NCI-H345 treated with DMSO at 0.1 percent for 48 hours (cell line): ENCODE measurements at regions not wholly inside any gene's neighbourhood (a gene's known extent, or its start where the extent isn't known, plus 50 kb on each side); places are given as distances from the start of the nearest gene placed in this dataset.
A peak's percentile ranks its signal among the peaks of the same experiment; 100 is the strongest.
"Not testable (repeated sequence)": the region's sequence is repeated elsewhere in the genome, so short reads cannot be mapped to it uniquely, and the experiment has no call there.

Experiments
- DNase-seq: peaks from one replicate; lab custom pipeline; 2025; ENCODE audit not compliant: unreplicated experiment; lab: John Stamatoyannopoulos, UW

GRCh38 chr12:9340422-9341259 lies 132.4 kb upstream of the PZP start:
- no peak for DNase-seq

DNA sequence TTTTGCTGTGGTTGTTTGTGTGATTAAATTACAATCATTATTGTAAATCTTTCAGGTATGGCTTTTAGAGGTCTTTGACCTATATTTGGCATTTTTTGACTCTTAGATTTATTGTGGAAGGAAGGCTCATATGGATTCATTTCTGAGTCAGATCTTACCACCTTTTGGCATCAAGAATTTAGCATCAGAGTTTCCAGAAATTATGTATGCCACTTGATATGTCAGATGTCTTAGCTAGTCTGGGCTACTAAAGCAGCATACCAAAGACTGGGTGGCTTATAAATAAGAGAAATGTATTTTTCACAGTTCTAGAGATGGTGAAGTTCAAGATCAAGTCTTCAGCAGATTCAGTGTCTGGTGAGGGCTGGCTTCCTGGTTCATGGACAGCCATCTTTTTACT lies 129.5 kb upstream of the PZP start:
- DNase-seq, result no peak

GRCh38 chr12:9336375-9337011 lies 128.3 kb upstream of the PZP start:
- DNase-seq, result not testable (repeated sequence)

DNA sequence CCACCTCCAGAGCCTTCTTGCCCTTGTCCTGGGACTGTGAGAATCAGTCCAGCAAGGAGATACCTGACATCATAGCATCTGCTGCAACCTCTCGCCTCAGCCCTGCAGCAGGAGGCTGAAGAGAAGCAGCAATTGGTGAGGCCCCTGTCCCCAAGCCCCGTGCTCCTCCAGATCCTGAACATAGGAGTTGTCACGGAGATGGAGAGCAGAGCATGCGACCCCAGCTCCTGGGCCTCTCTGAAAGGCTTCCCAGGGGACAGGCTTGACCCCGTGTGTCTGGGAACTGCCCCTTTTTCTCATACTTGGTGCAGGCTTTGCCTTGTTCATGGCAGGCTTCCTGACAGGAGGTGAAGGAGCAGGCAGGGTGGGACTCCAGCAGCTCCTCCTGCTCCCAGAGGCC lies 127.7 kb upstream of the PZP start:
- DNase-seq, result no peak

- DNase-seq, result no peak
Measured at GRCh38 chr12:9334964-9335363, 126.8 kb upstream of the PZP start.

GRCh38 chr12:9334041-9334692 lies 126.0 kb upstream of the PZP start:
- no peak for DNase-seq

DNA sequence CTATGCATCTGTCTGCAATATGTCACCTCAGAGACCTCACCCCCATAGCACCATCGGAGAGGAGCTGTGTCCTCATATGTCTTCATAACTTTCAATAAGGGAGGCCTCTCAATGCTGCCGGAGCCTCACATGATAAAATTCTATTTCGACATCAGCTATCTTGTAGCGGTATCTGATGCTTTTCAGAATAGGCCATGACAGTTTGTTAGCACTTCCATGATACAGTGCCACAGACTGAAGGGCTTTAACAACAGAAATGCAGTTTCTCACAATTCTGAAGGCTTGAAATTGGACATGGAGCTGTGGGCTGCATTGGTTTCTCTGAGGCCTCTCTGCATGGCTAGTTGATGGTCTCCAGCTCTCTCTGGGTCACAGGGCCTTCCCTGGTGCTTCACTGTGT lies 125.0 kb upstream of the PZP start:
- no peak for DNase-seq

- DNase-seq, result no peak
Measured at GRCh38 chr12:9332564-9332963, 124.4 kb upstream of the PZP start.

DNA sequence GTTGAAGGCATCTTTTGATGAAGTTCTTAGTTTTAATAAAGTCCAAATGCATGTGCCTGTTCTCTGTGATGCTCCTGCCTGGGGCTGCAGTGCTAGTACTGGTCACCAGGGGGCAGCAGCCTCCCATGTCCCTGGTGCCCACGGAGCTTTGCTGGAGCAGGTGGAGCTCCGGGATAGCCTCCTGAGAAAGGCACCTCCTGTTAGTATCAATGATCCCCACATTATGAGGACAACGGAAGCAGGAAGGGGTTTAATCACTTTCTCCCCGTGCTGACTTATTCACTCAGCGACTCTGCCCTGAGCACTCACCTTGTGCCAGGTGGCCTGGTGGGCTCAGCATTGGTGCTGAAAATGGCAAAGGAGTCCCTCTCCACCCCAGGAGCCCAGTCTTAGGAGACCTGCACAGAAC lies 123.0 kb upstream of the PZP start:
- DNase-seq, result peak; percentile 41

DNA sequence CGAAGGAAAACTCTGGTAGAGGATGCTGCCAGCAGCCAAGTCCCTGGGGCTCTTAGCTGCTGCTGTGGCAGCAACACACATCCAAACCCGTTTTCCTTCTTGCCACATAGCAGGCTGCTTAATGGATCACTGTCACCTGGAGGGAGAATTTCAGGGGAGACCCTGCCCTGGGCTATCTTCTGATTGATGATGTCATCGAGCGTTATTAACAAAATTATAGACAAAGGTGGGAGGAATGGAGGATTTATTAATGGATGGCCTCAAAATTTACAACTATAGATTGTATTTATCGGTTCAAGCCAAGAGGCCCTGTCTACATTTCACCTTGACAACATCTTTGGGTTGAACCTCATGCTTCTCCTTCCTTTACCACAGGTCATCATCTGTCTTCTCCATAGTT lies 120.8 kb upstream of the PZP start:
- no peak for DNase-seq

DNA sequence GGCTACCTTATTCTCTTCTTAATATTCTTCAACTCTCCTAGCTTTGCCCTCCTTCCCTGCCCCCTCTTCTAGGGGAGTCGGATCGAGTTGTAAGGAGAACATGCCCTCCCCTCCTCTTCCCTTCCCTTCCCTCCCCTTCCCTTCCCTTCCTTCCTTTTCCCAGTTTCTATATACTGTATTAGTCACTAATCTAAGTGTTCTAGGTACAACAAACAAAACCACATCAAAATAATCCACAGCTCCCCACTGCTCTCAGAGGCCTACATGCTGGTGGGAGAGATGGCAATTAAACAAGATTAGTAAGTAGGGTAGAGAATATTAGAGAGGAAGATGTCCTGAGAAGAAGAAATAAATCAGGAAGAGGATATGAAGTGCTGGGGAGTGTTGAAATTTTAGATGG lies 119.9 kb upstream of the PZP start:
- DNase-seq, result no peak

GRCh38 chr12:9327320-9327719 lies 119.1 kb upstream of the PZP start:
- no peak for DNase-seq

GRCh38 chr12:9326849-9327248 lies 118.7 kb upstream of the PZP start:
- not testable (repeated sequence) for DNase-seq

DNA sequence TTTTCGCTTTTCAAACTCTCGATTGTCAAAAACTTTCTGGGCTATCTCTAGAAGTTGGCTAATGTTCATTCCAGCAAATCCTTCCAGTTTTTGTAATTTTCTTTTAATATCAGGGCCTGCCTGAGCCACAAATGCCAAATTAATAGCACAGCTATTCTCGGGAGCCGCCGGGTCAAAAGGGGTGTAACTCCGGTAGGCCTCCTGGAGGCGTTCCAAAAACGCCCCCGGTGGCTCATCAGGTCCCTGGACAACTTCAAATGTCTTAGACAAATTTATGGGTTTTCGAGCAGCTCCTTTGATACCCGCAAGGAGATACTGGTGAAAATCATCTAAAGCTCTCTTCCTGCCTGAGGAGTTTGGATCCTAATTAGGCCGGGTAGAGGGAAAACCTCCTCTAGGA lies 117.9 kb upstream of the PZP start:
- no peak for DNase-seq

DNA sequence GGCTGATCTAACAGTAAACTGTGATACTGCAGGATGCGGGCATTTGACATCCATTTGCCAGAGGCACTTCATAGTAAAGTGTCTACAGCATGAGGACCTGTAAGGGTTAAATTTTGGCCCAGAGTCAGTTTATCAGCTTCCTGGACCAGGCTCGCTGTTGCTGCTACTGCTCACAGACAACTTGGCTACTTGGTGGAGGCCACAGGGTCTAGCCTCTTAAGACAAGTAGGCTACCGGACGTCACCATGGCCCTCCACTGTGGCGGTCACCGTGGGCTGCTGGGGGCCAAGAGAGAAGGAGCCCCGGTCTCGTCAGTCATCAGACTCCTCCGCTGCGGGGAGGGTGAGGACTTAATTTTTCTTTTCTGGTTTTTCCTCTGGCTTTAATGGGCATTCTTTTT lies 117.3 kb upstream of the PZP start:
- DNase-seq, result no peak

GRCh38 chr12:9324782-9325181 lies 116.6 kb upstream of the PZP start:
- DNase-seq, result no peak

GRCh38 chr12:9323144-9323681 lies 115.0 kb upstream of the PZP start:
- no peak for DNase-seq

DNA sequence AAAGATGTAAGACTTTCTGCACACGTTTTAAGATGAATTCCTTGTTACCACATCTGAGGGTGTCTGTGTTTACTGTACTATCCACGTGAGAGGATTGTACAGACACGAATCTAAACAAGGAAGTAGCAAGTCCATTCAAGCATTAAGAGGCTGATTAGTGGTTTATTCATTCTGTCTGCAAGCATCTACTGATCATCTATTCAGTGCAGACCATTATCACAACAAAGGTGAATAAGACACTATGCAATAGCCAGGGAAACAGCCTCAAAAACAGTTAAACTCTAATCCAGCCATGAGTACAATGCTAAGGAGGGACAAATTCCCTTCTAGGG lies 111.6 kb upstream of the PZP start:
- no peak for DNase-seq

DNA sequence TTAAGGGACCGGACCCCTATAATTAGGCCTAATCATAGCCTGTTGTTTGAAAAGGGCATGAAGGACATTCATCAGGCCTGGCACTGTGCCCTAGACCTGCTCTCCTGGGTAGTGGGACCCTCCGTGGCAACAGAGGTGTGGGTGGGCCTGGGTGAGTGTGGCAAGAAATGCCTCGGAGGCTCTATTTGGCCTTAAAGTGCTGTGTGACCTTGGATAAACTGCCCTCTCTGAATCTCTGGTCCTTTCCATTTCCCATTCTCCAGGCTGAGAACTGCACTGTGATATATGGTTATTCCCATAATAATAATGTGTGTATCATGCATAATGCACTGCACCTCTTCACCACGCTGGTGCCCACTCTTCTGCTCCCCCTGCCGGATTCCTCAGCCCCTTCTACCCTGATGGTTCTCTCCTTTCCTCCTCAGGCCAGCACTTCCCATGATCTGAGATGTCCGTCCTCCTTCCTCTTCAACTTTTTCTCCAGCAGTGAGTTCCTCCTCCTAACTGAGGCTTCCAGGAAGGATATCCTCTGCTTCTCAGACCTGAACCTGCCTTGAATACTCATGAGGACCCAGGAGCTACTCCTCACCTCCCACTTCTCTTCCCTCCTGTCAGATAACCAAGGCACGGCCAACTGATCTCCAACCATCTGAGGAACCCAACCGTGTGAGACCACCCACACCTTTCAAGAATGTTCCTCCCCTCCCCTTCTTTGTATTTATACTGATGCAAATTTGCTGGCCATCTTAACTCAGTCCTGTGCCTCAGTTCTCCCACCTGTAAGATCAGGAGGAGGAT lies 111.0 kb upstream of the PZP start:
- no peak for DNase-seq

DNA sequence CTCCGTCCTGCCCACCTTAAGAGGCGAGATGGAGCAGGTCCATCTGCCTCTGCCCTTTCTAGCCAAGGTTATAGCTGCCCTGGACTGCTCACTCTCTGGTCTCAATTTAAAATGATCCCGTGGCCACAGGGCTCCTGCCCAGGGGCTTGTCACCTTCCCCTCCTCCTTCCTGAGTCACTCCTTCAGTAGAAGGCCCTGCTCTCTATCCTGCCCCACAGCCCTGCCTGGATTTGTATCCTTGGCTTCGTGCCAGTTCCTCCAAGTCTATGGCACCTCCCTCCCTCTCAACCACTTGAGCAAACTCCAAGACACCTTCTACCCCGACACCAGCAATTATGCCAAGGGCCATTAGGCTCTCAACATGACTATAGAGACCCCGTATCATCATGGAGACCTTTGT lies 105.3 kb upstream of the PZP start:
- not testable (repeated sequence) for DNase-seq
